T-helper 9 cell (primary cell): ENCODE measurements at regions not wholly inside any gene's neighbourhood (a gene's known extent, or its start where the extent isn't known, plus 50 kb on each side); places are given as distances from the start of the nearest gene placed in this dataset.
"Not testable (repeated sequence)": the region's sequence is repeated elsewhere in the genome, so short reads cannot be mapped to it uniquely, and the experiment has no call there.

ENCODE experiments used
- DNase-seq: peaks from one replicate; pipeline ENCODE4 v3.0.0-alpha.2; 2020

GRCh38 chr7:142698429-142698828 is 50.8 kb upstream of the PRSS1 start:
- no peak for DNase-seq

- no peak for DNase-seq
Measured at GRCh38 chr7:142697270-142697669, 52.0 kb upstream of the PRSS1 start.

- no peak for DNase-seq
Measured at GRCh38 chr7:142696456-142697179, 52.7 kb upstream of the PRSS1 start.

- no peak for DNase-seq
Measured at GRCh38 chr7:142693911-142694310, 55.4 kb upstream of the PRSS1 start.

- DNase-seq = no peak
Measured at GRCh38 chr7:142690554-142691182, 58.6 kb upstream of the PRSS1 start.

GRCh38 chr7:142689439-142690120 is 59.7 kb upstream of the PRSS1 start:
- DNase-seq = no peak

GRCh38 chr7:142685877-142686508 is 63.3 kb upstream of the PRSS1 start:
- no peak for DNase-seq

- DNase-seq = no peak
Measured at GRCh38 chr7:142681314-142682092, 67.8 kb upstream of the PRSS1 start.

- DNase-seq = no peak
Measured at GRCh38 chr7:142671506-142671905, 77.8 kb upstream of the PRSS1 start.

GRCh38 chr7:142670511-142670910 is 78.8 kb upstream of the PRSS1 start:
- no peak for DNase-seq

GRCh38 chr7:142669074-142669654 is 80.1 kb upstream of the PRSS1 start:
- DNase-seq = no peak

- DNase-seq = no peak
Measured at GRCh38 chr7:142668495-142668894, 80.8 kb upstream of the PRSS1 start.

- no peak for DNase-seq
Measured at GRCh38 chr7:142657376-142657775, 91.9 kb upstream of the PRSS1 start.

GRCh38 chr7:142654398-142654797 is 94.9 kb upstream of the PRSS1 start:
- DNase-seq = no peak

- DNase-seq = no peak
Measured at GRCh38 chr7:142647749-142648148, 101.5 kb upstream of the PRSS1 start.

- DNase-seq = no peak
Measured at GRCh38 chr7:142646386-142647140, 102.7 kb upstream of the PRSS1 start.

- no peak for DNase-seq
Measured at GRCh38 chr7:142645777-142646176, 103.5 kb upstream of the PRSS1 start.

- DNase-seq = no peak
Measured at GRCh38 chr7:142642316-142642715, 107.0 kb upstream of the PRSS1 start.

GRCh38 chr7:142641252-142641651 is 108.0 kb upstream of the PRSS1 start:
- not testable (repeated sequence) for DNase-seq

- no peak for DNase-seq
Measured at GRCh38 chr7:142638581-142638980, 110.7 kb upstream of the PRSS1 start.

GRCh38 chr7:142637240-142637639 is 112.0 kb upstream of the PRSS1 start:
- no peak for DNase-seq

- DNase-seq = no peak
Measured at GRCh38 chr7:142636751-142637150, 112.5 kb upstream of the PRSS1 start.
